ENCODE measurements at regions not wholly inside any gene's neighbourhood (a gene's known extent, or its start where the extent isn't known, plus 50 kb on each side); places are given as distances from the start of the nearest gene placed in this dataset.
A peak's percentile ranks its signal among the peaks of the same experiment; 100 is the strongest.
"Not testable (repeated sequence)": the region's sequence is repeated elsewhere in the genome, so short reads cannot be mapped to it uniquely, and the experiment has no call there.

- H3K4me3 ChIP-seq (ENCODE audit: low read length) = no peak overlapping the region
- TF ChIP-seq CTCF (IDR thresholded peaks at IDR 0.05; ENCODE audit: insufficient read depth, low read depth, low read length, missing control alignments) = no peak
- no peak for DNase-seq (ENCODE audit: low read depth)
Measured at GRCh38 chr2:12617853-12618252, 98.9 kb upstream of the TRIB2 start.

- no peak for DNase-seq (ENCODE audit: low read depth)
- no peak overlapping the region for H3K4me3 ChIP-seq (ENCODE audit: low read length)
- TF ChIP-seq CTCF (IDR thresholded peaks at IDR 0.05; ENCODE audit: insufficient read depth, low read depth, low read length, missing control alignments) = no peak
Measured at GRCh38 chr2:12618576-12618975, 98.2 kb upstream of the TRIB2 start.

- no peak overlapping the region for H3K4me3 ChIP-seq (ENCODE audit: low read length)
- peak; percentile 82 for DNase-seq (ENCODE audit: low read depth)
Measured at GRCh38 chr2:12619975-12620374, 96.8 kb upstream of the TRIB2 start.

GRCh38 chr2:12620759-12621158, 96.0 kb upstream of the TRIB2 start:
- no peak for DNase-seq (ENCODE audit: low read depth)
- no peak overlapping the region for H3K4me3 ChIP-seq (ENCODE audit: low read length)
- no peak for TF ChIP-seq CTCF (IDR thresholded peaks at IDR 0.05; ENCODE audit: insufficient read depth, low read depth, low read length, missing control alignments)

More at GRCh38 chr2:12619975-12620374, 96.8 kb upstream of the TRIB2 start:
- no peak for TF ChIP-seq CTCF (IDR thresholded peaks at IDR 0.05; ENCODE audit: insufficient read depth, low read depth, low read length, missing control alignments)

GRCh38 chr2:12623051-12623450, 93.7 kb upstream of the TRIB2 start:
- no peak overlapping the region for H3K4me3 ChIP-seq (ENCODE audit: low read length)
- no peak for TF ChIP-seq CTCF (IDR thresholded peaks at IDR 0.05; ENCODE audit: insufficient read depth, low read depth, low read length, missing control alignments)
- no peak for DNase-seq (ENCODE audit: low read depth)

GRCh38 chr2:12624384-12624783, 92.4 kb upstream of the TRIB2 start:
- DNase-seq (ENCODE audit: low read depth) = no peak
- TF ChIP-seq CTCF (IDR thresholded peaks at IDR 0.05; ENCODE audit: insufficient read depth, low read depth, low read length, missing control alignments) = no peak
- no peak overlapping the region for H3K4me3 ChIP-seq (ENCODE audit: low read length)

GRCh38 chr2:12624905-12625598, 91.7 kb upstream of the TRIB2 start:
- no peak overlapping the region for H3K4me3 ChIP-seq (ENCODE audit: low read length)
- no peak for DNase-seq (ENCODE audit: low read depth)
- no peak for TF ChIP-seq CTCF (IDR thresholded peaks at IDR 0.05; ENCODE audit: insufficient read depth, low read depth, low read length, missing control alignments)

- not testable (repeated sequence) for H3K4me3 ChIP-seq (ENCODE audit: low read length); DNase-seq (ENCODE audit: low read depth)
Measured at GRCh38 chr2:12628541-12628940, 88.2 kb upstream of the TRIB2 start.
